Endothelial cell of umbilical vein (primary cell): ENCODE measurements at regions not wholly inside any gene's neighbourhood (a gene's known extent, or its start where the extent isn't known, plus 50 kb on each side); places are given as distances from the start of the nearest gene placed in this dataset.
"Not testable (repeated sequence)": the region's sequence is repeated elsewhere in the genome, so short reads cannot be mapped to it uniquely, and the experiment has no call there.

Experiments
- BruUV-seq: library from RNA; stranded (reverse); fragments of 400-500 nt; replicated peaks from 2 replicates; lab custom pipeline; 2021; lab: Mats Ljungman, UMichigan
- CTCF ChIA-PET: fragments of 300-600, 350-600 bp; sonication (Branson Sonifier 250); formaldehyde crosslinking; loops from one replicate; lab custom pipeline; 2021; ENCODE audit warnings: antibody characterized with exemption, inconsistent platforms; lab: Charles Lee
- POLR2A ChIA-PET: fragments of 300-600, 350-600 bp; sonication (Branson Sonifier 250); formaldehyde crosslinking; loops from one replicate; lab custom pipeline; 2021; ENCODE audit warnings: antibody characterized with exemption, inconsistent platforms; lab: Charles Lee
- DNase-seq: peaks from one replicate; pipeline ENCODE4 v3.0.0-alpha.2; 2011; ENCODE audit warnings: low read depth, low spot score
- FAIRE-seq: peaks from 2 replicates; lab custom pipeline; 2011; peaks lifted over from hg19 to GRCh38; lab: Jason Lieb, UNC
- H2AFZ ChIP-seq: 2 replicates; pipeline ENCODE4 v1.6.0; 2012; ENCODE audit warnings: low read depth, low read length, control low read depth, inconsistent platforms
- H3K27ac ChIP-seq: 2 replicates; pipeline ENCODE4 v1.5.1; 2011; ENCODE audit warnings: low read depth, mild to moderate bottlenecking, control low read depth, low read length, moderate library complexity; ENCODE audit not compliant: insufficient read depth
- H3K27me3 ChIP-seq, 2 experiments: 2 replicates each; pipeline versions ENCODE4 v1.6.0 to v1.6.1; 2011; ENCODE audit warnings: low read length in 2 of 2, mixed read lengths in 1 of 2; ENCODE audit not compliant: control insufficient read depth in 2 of 2, insufficient read depth in 2 of 2
- H3K36me3 ChIP-seq, 2 experiments: 2 replicates in 1 of 2; 3 replicates in 1 of 2; pipeline ENCODE4 v1.5.1; 2011; ENCODE audit warnings: low read length in 2 of 2, mild to moderate bottlenecking in 1 of 2, moderate library complexity in 1 of 2; ENCODE audit not compliant: control insufficient read depth in 2 of 2, insufficient read depth in 2 of 2; ENCODE audit errors: extremely low read depth in 1 of 2
- H3K4me1 ChIP-seq: 3 replicates; pipeline ENCODE4 v1.5.1; 2011; ENCODE audit warnings: mild to moderate bottlenecking, low read length; ENCODE audit not compliant: control insufficient read depth, insufficient read depth; ENCODE audit errors: extremely low read depth
- H3K4me2 ChIP-seq: 2 replicates; pipeline ENCODE4 v1.6.1; 2011; ENCODE audit warnings: low read length, control low read depth, mixed read lengths; ENCODE audit not compliant: insufficient read depth
- H3K4me3 ChIP-seq, 3 experiments: fragments of 200-600 bp in 1 of 3; sonication (generic), shearing (Covaris generic) in 1 of 3; replicated peaks in 1 of 3; 2 replicates each; pipeline ENCODE4 v1.5.1; 2011 to 2016; ENCODE audit warnings: control low read depth in 3 of 3, low read length in 3 of 3, mild to moderate bottlenecking in 2 of 3, inconsistent platforms in 1 of 3, low read depth in 1 of 3, moderate library complexity in 1 of 3; ENCODE audit not compliant: insufficient read depth in 1 of 3
- H3K79me2 ChIP-seq: 2 replicates; pipeline ENCODE4 v1.6.0; 2012; ENCODE audit warnings: low read length, inconsistent platforms; ENCODE audit not compliant: control insufficient read depth, insufficient read depth
- H3K9ac ChIP-seq: replicated peaks from 2 replicates; pipeline ENCODE3; 2011; ENCODE audit warnings: low read length, control low read depth; ENCODE audit not compliant: insufficient read depth; ENCODE audit errors: extremely low read depth
- H3K9me1 ChIP-seq: replicated peaks from 3 replicates; pipeline ENCODE4 v1.6.0; 2011; ENCODE audit warnings: mild to moderate bottlenecking, low read length; ENCODE audit not compliant: control insufficient read depth, insufficient read depth; ENCODE audit errors: extremely low read depth
- H3K9me3 ChIP-seq: replicated peaks from 2 replicates; pipeline ENCODE4 v1.5.1; 2012; ENCODE audit warnings: low read length, inconsistent platforms; ENCODE audit not compliant: control insufficient read depth, insufficient read depth
- H4K20me1 ChIP-seq: replicated peaks from 2 replicates; pipeline ENCODE3; 2011; ENCODE audit warnings: mild to moderate bottlenecking, low read length; ENCODE audit not compliant: control insufficient read depth, insufficient read depth; ENCODE audit errors: extremely low read depth
- CTCF ChIP-seq, 2 donors: IDR thresholded peaks; 1 replicate in 1 of 2; 2 replicates in 1 of 2; pipeline ENCODE4 v1.5.1; 2011; ENCODE audit warnings: low read length in 2 of 2, mild to moderate bottlenecking in 2 of 2, moderate library complexity in 2 of 2, control low read depth in 1 of 2, inconsistent platforms in 1 of 2, low read depth in 1 of 2; ENCODE audit not compliant: insufficient read depth in 1 of 2; ENCODE audit errors: extremely low read depth in 1 of 2
- EZH2 ChIP-seq: IDR thresholded peaks from 2 replicates; pipeline ENCODE4 v1.6.1; 2012; ENCODE audit warnings: borderline replicate concordance, low read depth, mild to moderate bottlenecking, moderate library complexity, low read length, inconsistent platforms; ENCODE audit not compliant: severe bottlenecking
- FOS ChIP-seq: IDR thresholded peaks from 2 replicates; pipeline ENCODE4 v1.6.1; 2011; ENCODE audit warnings: mild to moderate bottlenecking, low read length, moderate library complexity, borderline replicate concordance; ENCODE audit not compliant: insufficient read depth
- GATA2 ChIP-seq: IDR thresholded peaks from 2 replicates; pipeline ENCODE4 v1.7.0; 2011; ENCODE audit warnings: low read depth, mild to moderate bottlenecking, moderate library complexity, mixed read lengths, low read length; ENCODE audit not compliant: insufficient read length, insufficient read depth
- JUN ChIP-seq: IDR thresholded peaks from 2 replicates; pipeline ENCODE4 v1.6.1; 2011; ENCODE audit warnings: borderline replicate concordance, low read depth; ENCODE audit not compliant: insufficient read length, insufficient read depth
- MYC ChIP-seq: IDR thresholded peaks from one replicate; pipeline ENCODE4 v1.6.1; 2011; ENCODE audit warnings: mild to moderate bottlenecking, low read depth, low read length
- POLR2A ChIP-seq: IDR thresholded peaks from 2 replicates; pipeline ENCODE4 v1.6.1; 2012; ENCODE audit warnings: low read depth, mild to moderate bottlenecking, control low read depth, low read length
- POLR2AphosphoS5 ChIP-seq: IDR thresholded peaks from 2 replicates; pipeline ENCODE4 v1.6.1; 2012; ENCODE audit warnings: low read depth, mild to moderate bottlenecking, control low read depth, low read length, moderate library complexity; ENCODE audit not compliant: insufficient read depth
- dilution Hi-C: fragments of 300-500 bp; cut with MboI; formaldehyde crosslinking; loops from one replicate; pipeline ENCODE4 v1.15.0; 2019; ENCODE audit warnings: low sequenced_read_pairs; ENCODE audit not compliant: extremely low pct_ligation_motif_present
- intact Hi-C: fragments of 100-400 bp; cut with micrococcal nuclease; formaldehyde crosslinking; loops from one replicate; pipeline ENCODE4 v1.10.0; 2022
- TF ChIP-seq, protein P1 (sequence below): IDR thresholded peaks from 2 replicates; pipeline ENCODE4 v1.6.1; 2011; ENCODE audit not compliant: insufficient read depth, insufficient read length

DNA sequence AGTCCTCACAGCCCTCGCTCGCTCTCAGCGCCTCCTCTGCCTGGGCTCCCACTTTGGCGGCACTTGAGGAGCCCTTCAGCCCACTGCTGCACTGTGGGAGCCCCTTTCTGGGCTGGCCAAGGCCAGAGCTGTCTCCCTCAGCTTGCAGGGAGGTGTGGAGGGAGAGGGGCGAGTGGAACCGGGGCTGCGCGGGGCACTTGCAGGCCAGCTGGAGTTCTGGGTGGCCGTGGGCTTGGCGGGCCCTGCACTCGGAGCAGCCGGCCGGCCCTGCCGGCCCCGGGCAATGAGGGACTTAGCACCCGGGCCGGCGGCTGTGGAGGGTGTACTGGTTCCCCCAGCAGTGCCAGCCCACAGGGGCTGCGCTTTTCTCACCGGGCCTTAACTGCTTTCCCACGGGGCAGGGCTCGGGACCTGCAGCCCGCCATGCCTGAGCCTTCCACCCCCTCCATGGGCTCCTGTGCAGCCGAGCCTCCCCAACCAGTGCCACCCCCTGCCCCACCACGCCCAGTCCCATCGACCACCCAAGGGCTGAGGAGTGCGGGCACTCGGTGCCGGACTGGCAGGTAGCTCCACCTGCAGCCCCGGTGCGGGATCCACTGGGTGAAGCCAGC lies 584.1 kb upstream of the KLF12 start:
- H3K9me3 ChIP-seq, H3K27me3 ChIP-seq, H3K36me3 ChIP-seq, CTCF ChIA-PET, BruUV-seq, H3K9me1 ChIP-seq, H3K4me1 ChIP-seq, H3K4me3 ChIP-seq, H3K4me2 ChIP-seq, H4K20me1 ChIP-seq, dilution Hi-C loops, DNase-seq, H3K9ac ChIP-seq, H2AFZ ChIP-seq, intact Hi-C loops, H3K79me2 ChIP-seq, FAIRE-seq, POLR2A ChIA-PET, H3K27ac ChIP-seq: not testable (repeated sequence)

DNA sequence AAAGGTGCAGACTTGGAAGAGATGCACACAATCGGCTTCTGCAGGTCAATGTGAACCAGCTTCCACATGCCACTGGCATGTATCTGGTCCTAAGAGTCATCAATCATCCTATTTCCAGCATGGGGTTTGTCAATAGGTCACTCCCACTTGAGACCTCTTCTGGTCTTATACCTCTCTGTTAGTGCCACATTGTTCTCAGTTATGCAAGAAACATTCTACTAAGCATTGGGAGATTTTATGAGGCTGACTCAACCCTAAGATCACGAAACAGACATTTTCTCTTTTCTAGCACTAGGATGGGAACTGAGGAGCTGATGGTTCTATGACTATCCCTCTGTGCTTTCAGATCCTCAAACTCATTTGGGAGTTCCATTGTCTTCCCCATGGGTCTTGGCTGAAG lies 581.5 kb upstream of the KLF12 start:
- Histone ChIP-seq H3K9me1 (no peaks in the 10 kb centered on the region), H3K4me2 (no peak overlapping the region), H3K36me3 (no peaks in the 10 kb centered on the region), H2AFZ (no peak overlapping the region), H3K9me3 (no peaks in the 10 kb centered on the region), H3K27me3 (no peaks in the 10 kb centered on the region), H3K4me3 (no peak overlapping the region), H3K79me2 (no peaks in the 10 kb centered on the region), H3K9ac (no peak overlapping the region), H3K27ac (no peak overlapping the region), H4K20me1 (no peaks in the 10 kb centered on the region), H3K4me1 (no peaks in the 10 kb centered on the region)
- dilution Hi-C loops = no loop called here
- POLR2A ChIA-PET = no interaction called here
- TF ChIP-seq FOS (no peak), GATA2 (no peak), JUN (no peak), POLR2A (no peak), POLR2AphosphoS5 (no peak), CTCF (IDR thresholded peaks at IDR 0.05; ENCODE audit: extremely low read depth in 1 of 2, insufficient read depth in 1 of 2, low read depth in 1 of 2, low read length in 2 of 2) (no peak), MYC (no peak), EZH2 (no peak)
- TF ChIP-seq, protein P1, sequence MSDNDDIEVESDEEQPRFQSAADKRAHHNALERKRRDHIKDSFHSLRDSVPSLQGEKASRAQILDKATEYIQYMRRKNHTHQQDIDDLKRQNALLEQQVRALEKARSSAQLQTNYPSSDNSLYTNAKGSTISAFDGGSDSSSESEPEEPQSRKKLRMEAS = no peak
- FAIRE-seq = no peak
- no peak for DNase-seq
- CTCF ChIA-PET = no interaction called here
- BruUV-seq = no TSS peak
- intact Hi-C loops = no loop called here
